Suprapubic skin (tissue), 4 donors: ENCODE measurements at regions not wholly inside any gene's neighbourhood (a gene's known extent, or its start where the extent isn't known, plus 50 kb on each side); places are given as distances from the start of the nearest gene placed in this dataset.

Experiments
- DNase-seq, 2 donors: peaks; one replicate each; pipeline ENCODE4 v3.0.0-alpha.2; 2019; ENCODE audit warnings: low spot score in 2 of 2
- H3K27ac ChIP-seq: fragments of 200-600 bp; sonication (generic); one replicate; pipeline ENCODE4 v1.5.1; 2019
- H3K27me3 ChIP-seq: fragments of 200-600 bp; sonication (generic); one replicate; pipeline ENCODE4 v1.5.1; 2019
- H3K36me3 ChIP-seq: fragments of 200-600 bp; sonication (generic); one replicate; pipeline ENCODE4 v1.5.1; 2019
- H3K4me1 ChIP-seq: fragments of 200-600 bp; sonication (generic); one replicate; pipeline ENCODE4 v1.5.1; 2019
- H3K4me3 ChIP-seq: fragments of 200-600 bp; sonication (generic); one replicate; pipeline ENCODE4 v1.5.1; 2019; ENCODE audit warnings: mild to moderate bottlenecking
- H3K9me3 ChIP-seq: fragments of 200-600 bp; sonication (generic); one replicate; pipeline ENCODE4 v1.5.1; 2019
- CTCF ChIP-seq, 2 donors: fragments of 200-600 bp in 1 of 2; fragments of 450-650 bp in 1 of 2; sonication (generic) in 1 of 2; IDR thresholded peaks; one replicate each; pipeline ENCODE4 v1.5.1; 2016 to 2019; ENCODE audit warnings: antibody characterized with exemption in 2 of 2, mild to moderate bottlenecking in 1 of 2, moderate library complexity in 1 of 2
- EP300 ChIP-seq: sonication (generic); formaldehyde crosslinking; IDR thresholded peaks from one replicate; pipeline ENCODE4 v1.6.1; 2017; ENCODE audit warnings: antibody characterized with exemption
- POLR2A ChIP-seq, 2 donors: fragments of 450-650 bp; IDR thresholded peaks; one replicate each; pipeline ENCODE4 v1.6.1; 2017; ENCODE audit warnings: antibody characterized with exemption in 2 of 2, mild to moderate bottlenecking in 2 of 2, moderate library complexity in 2 of 2
- POLR2AphosphoS5 ChIP-seq, 3 donors: sonication (generic); formaldehyde crosslinking; IDR thresholded peaks; one replicate each; pipeline ENCODE4 v1.6.1; 2017; ENCODE audit warnings: antibody characterized with exemption in 3 of 3
- WGBS: methylation state at CpG from one replicate; pipeline ENCODE4 v1.1.5; 2018; 5-methylcytosine and 5-hydroxymethylcytosine counted together

- Histone ChIP-seq H3K4me1 (no peaks in the 10 kb centered on the region), H3K27ac (no peak overlapping the region), H3K4me3 (no peak overlapping the region), H3K9me3 (no peaks in the 10 kb centered on the region), H3K36me3 (no peaks in the 10 kb centered on the region), H3K27me3 (no peaks in the 10 kb centered on the region)
- 81% methylated on average over 4 of the region's 4 CpGs for WGBS
- TF ChIP-seq EP300 (no peak), CTCF (IDR thresholded peaks at IDR 0.05) (no peak), POLR2A (IDR thresholded peaks at IDR 0.05) (no peak), POLR2AphosphoS5 (IDR thresholded peaks at IDR 0.05) (no peak)
- no peak for DNase-seq
These were observed 52.1 kb upstream of the DIPK1A start for GRCh38 chr1:93013145-93014065.

DNA sequence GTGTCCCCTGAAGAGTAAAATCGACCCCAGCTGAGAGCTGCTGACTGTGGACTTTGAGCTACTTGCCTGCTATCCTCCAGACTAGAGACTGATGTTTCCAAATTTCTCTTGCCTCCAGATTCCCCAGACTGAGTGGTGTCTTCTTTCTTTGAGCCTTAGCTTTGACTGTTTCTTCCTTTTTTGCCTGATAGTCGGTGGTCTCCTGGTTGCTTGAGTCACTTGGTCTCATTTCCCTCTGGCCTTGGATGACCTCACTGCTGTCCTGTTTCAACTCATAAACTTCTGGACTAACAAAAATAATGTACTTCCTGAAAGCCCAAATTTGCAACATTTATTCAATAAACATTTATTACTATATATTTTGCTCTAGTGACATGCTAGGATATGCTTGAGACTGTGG lies 52.9 kb upstream of the DIPK1A start:
- H3K9me3 ChIP-seq: no peaks in the 10 kb centered on the region
- no peak for TF ChIP-seq EP300
- TF ChIP-seq POLR2AphosphoS5 (IDR thresholded peaks at IDR 0.05): no peak
- TF ChIP-seq CTCF (IDR thresholded peaks at IDR 0.05): no peak
- TF ChIP-seq POLR2A (IDR thresholded peaks at IDR 0.05): no peak

DNA sequence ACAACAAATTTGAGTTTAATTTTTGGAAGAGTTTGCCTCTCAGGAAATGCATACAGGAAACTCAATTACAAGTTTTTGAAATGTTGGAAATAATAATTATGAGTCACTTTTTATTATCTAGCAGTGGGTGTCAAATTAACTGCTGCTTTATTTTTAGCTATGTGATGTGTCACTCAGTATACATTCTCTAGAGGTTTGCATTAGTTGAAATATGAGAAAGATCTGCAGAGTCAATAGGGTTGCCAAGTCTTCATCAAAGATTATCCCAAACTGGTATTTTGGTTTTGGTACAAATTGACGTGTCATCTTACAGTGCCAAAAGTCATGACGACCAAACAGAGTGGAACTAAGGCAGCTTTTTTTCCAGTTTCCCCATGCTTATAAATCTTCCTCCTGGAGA lies 54.3 kb upstream of the DIPK1A start:
- Histone ChIP-seq H3K36me3 (no peaks in the 10 kb centered on the region), H3K4me1 (no peaks in the 10 kb centered on the region), H3K9me3 (no peaks in the 10 kb centered on the region), H3K27me3 (no peaks in the 10 kb centered on the region), H3K27ac (no peak overlapping the region), H3K4me3 (no peak overlapping the region)
- no peak for TF ChIP-seq POLR2A (IDR thresholded peaks at IDR 0.05)
- no peak for TF ChIP-seq CTCF (IDR thresholded peaks at IDR 0.05)
- TF ChIP-seq POLR2AphosphoS5 (IDR thresholded peaks at IDR 0.05): no peak
- no peak for TF ChIP-seq EP300
- 15% methylated on average over 2 of the region's 2 CpGs for WGBS
- no peak for DNase-seq

More for the DNA sequence above, 52.9 kb upstream of the DIPK1A start:
- Histone ChIP-seq H3K4me3 (no peak overlapping the region), H3K36me3 (no peaks in the 10 kb centered on the region), H3K4me1 (no peaks in the 10 kb centered on the region), H3K27ac (no peak overlapping the region), H3K27me3 (no peaks in the 10 kb centered on the region)
- WGBS: 76% methylated on average over 2 of the region's 2 CpGs
- DNase-seq: no peak

- Histone ChIP-seq H3K36me3 (no peaks in the 10 kb centered on the region), H3K4me1 (no peaks in the 10 kb centered on the region), H3K4me3 (no peak overlapping the region), H3K9me3 (no peaks in the 10 kb centered on the region), H3K27me3 (no peaks in the 10 kb centered on the region), H3K27ac (no peak overlapping the region)
- no peak for DNase-seq
- WGBS: 50% methylated on average over 4 of the region's 4 CpGs
- no peak for TF ChIP-seq CTCF (IDR thresholded peaks at IDR 0.05)
- TF ChIP-seq POLR2AphosphoS5 (IDR thresholded peaks at IDR 0.05): no peak
- no peak for TF ChIP-seq EP300
- no peak for TF ChIP-seq POLR2A (IDR thresholded peaks at IDR 0.05)
These were observed 54.9 kb upstream of the DIPK1A start for GRCh38 chr1:93016171-93016570.

GRCh38 chr1:93021539-93022134 lies 57.4 kb upstream of the MTF2 start:
- H3K4me3 ChIP-seq: no peak overlapping the region
- 8% methylated on average over 4 of the region's 4 CpGs for WGBS
- peaks cover 5% of the 10 kb centered on the region for H3K27me3 ChIP-seq
- no peak overlapping the region for H3K27ac ChIP-seq
- no peak for DNase-seq
- H3K4me1 ChIP-seq: no peaks in the 10 kb centered on the region
- TF ChIP-seq POLR2A (IDR thresholded peaks at IDR 0.05) (no peak), CTCF (IDR thresholded peaks at IDR 0.05) (peak; percentile 46 to 60)
- no peaks in the 10 kb centered on the region for H3K36me3 ChIP-seq
- H3K9me3 ChIP-seq: no peaks in the 10 kb centered on the region
